Stimulated activated CD4-positive, alpha-beta T cell treated with anti-CD3 and anti-CD28 coated beads, Interleukin-12 subunit alpha, Interleukin-12 subunit beta, amount 100 ng/mL, for 4 hours (primary cell): ENCODE measurements at regions not wholly inside any gene's neighbourhood (a gene's known extent, or its start where the extent isn't known, plus 50 kb on each side); places are given as distances from the start of the nearest gene placed in this dataset.

Experiments used
- DNase-seq: peaks from one replicate; pipeline ENCODE4 v3.0.0-alpha.2; 2020

DNA sequence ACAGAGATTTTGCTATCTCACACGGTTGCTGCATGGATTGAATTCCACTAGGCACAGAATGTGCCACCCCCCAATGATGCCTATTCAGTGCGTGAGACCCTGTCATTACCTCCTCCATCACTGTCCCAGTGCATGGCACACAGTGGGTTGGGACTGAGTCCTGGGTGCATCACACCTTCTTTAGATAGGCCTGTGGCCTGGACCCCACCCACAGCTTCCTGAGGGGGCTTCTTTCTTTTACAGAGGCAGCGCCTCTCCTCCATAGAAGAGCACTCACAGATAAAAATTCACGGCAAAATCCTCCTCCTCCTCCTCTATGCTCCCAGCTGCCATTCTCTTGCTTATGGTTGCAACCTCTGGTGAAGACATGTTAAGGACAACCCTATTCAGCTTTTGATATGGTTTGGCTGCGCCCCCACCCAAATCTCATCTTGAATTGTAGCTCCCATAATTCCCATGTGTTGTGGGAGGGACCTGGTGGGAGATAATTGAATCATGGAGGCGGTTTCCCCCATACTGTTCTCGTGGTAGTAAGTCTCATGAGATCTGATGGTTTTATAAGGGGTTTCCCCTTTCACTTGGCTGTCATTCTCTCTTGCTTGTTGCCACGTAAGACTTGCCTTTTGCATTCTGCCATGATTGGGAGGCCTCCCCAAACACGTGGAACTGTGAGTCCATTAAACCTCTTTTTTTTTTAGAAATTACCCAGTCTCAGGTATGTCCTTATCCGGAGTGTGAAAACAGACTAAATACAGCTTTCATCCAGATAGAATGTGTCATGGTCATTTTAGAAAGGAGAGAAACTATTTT, 147.6 kb downstream of the KLF13 start:
- DNase-seq = no peak

DNA sequence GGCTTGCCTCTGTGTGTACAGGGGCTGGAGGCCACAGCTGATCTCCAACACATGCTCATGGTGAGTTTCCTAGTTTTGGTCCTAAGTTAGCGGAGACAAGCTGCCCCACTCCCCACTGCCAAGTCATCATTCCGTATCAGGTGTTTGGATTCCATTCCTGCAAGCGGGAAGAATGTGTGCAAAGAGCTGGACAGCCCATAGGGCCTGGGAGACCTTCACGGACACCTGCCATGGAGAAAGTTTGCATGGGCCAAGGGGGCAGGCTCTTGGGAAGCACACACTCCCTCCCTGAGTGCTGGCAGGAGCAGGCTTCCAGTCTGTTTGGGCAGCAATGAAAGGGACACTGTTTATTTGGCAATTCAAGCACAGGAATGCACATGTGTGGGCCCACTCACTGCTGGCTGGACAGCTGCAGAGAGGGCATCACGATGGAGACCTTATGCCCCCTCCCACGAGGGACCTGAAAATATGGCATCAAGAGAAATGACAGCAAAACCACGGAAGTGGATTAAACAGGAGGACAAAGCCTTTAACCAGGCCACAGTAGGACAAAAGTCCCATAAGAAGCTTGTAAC, 149.7 kb downstream of the KLF13 start:
- DNase-seq = no peak

DNA sequence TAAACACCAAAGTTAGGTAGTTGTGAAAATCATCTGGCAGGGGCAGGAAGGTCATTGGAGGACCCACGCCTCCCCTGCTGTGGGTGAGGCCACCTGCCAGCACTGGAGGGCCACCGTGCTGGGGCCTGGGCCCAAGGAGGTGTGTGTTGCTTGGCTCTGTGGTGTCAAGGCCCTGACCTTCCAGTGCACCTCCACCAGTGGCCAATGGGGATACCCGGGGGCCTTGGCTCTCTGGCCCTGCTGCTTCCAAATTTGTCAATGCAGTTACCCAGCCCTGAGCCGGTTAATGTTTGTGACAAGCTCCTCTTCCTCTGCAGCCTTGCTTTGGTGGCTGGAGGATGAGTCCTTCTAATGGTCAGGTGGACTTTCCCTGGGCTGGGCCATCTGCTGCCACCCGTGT, 150.2 kb downstream of the KLF13 start:
- no peak for DNase-seq

DNA sequence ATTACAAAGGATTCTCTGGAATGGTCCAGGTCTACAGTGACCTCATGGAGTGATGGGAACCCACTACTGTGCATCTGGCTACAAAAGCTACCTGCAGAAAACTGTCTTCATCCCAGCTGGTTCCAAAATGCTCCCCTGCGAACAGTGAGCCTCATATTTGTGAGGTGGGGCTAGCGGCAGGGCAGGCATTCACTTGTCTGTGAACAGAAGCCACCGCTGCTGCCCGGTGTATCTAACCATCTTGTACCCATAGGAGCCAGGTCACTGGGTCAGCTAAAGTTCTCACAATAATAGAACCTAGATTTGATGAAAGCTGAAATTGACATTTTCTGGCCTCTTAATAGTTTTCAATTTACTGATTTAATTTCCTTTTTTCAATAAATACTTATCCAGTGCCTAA, 150.7 kb downstream of the KLF13 start:
- no peak for DNase-seq

DNA sequence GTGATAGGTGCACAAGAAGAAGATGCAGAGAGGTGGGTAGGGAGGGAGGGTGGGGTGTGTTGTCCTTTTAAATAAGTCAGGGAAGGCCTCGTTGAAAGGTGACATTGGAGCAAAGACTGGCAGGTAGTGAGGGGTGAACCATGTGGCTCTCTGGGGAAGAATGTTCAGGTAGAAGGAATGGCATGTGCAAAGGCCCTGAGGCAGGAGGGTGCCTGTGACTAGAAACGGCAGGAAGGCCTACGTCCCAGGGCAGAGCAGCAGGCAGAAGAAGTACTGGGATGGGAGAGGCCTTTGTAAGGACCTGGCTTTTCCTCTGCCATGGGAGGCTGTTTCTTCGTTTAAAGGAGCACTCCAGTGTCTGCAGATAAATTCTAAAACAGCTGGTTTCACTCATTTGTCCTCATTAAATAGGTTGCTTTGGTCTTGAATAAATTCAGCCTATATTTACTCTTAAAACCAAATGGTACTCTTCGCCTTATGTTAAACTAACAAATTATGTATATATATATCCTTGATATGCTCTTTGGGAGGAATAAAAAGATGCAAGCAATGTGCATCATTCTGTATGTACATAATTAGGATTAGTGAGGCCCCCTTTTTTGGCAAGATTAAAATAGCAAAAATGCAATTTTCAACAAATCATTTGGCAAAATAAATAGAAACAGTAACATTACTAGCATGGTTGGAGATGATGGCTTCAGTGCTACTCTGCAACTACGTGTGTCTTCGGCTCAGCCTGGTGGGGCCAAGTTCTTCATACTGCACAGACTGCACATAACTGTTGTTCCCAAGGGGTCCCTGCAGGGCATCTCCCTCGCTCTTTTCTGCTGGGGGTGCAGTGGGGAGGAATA, 151.4 kb downstream of the KLF13 start:
- no peak for DNase-seq

DNA sequence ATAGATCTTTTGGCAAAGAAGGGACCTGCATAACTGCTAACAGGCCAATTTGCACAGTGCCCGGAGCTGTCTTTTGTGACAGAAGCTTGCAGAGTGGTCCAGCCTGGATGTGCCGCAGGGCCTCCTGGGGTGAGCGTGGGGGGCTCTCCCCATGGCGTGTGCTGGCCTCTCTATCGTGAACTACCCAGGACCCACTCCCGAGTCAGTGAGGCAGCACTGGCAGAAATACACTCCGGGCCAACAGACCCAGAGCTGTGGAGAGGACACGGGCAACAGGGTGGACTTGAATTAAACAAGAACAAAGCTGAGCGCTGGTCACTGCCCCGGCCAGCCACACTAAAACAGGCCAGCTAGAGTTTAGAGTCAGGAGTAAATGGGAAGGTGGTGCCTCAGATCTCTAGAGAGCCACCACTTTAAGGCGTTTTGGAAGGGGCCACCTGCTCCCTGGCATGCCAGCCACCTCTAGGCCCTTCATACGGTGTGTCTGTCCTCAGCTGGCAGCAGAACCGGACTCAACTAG, 152.1 kb downstream of the KLF13 start:
- no peak for DNase-seq

DNA sequence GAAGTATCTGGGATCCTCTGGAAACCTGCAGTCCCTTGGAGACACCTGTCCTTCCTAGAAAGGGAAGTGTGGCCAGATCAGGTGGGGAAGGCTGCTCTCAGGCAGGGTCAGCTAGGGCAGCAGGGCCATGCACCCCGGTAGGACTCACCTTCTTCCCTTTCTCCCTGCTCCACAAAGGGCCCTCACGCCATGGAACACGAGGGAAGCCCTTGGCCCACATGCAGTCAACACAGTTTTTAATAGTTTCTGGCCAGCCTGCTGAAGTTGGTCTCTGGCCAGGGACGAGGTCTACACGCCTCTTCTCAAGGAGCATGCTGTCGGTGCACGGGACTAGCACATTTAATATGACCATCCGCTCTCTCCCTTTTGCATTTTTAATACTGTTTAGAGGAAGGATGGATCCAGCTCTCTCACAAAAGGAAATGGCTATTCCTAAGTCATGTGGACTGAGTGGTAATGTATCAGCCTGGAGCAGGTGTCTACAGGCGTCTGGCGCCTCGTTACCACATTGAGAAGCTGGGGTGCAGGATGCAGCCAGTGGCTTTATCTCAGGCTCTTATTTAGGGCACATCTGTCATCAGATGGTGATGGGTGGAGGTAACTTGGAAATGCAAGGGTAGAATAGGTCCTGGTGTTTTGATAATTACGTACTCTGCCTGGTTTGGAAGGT, 153.9 kb downstream of the KLF13 start:
- no peak for DNase-seq

DNA sequence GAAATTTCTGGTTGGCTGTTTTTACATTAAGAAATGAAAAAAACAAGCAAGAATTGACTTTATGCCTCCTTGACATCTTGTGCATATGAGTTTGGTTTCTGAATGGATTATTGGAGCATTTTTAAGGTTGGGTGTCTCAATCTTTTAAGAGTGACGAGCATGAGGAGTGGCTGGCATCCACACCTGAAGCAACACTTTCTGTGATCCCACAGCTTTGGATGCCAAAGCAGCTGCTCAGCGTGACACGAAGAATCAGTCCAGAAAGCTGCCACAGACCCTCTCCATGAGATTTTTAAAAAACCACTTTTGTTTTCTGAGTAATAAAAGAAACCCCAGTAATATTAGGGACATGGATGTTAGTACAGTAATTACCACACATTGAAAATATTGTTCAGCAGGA, 154.5 kb downstream of the KLF13 start:
- DNase-seq = no peak

DNA sequence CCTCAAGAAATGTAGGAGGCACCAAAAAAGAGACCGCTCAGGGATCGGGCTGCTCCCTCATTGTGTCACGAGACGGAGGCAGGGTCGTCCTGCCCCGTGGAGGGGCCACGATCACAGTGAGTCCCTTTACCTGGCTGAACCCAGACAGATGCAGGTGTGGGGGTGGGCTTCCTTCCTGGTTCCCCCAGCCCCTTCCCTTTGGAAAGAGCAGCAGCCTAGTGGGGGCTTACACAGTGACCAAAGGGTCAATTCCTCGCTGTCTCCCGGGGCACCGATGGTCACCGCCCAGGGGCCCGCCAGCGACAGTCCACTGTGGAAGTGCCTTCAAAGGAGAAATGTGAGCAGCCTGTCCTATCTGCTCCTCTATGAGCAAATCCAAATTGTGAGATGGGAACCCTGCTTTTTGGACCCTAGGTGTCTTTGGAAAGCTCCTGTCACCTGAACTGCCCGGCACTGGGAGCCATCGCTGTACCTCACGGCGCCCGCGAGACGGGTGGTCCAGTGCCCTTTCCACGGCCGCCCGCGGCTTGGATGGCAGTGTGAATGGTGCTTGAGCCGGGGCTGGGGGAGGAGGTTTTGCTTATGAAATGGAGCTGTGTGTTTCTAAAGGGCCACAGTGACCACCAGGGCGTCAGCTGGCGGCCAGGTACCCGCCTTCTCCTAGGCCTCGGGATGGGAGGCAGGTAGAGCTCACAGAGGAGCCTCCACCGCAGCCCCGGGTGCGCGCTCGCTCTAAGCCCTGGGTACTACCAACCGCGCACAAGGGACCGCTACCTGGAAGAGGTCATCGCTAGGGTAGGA, 155.7 kb downstream of the KLF13 start:
- no peak for DNase-seq

DNA sequence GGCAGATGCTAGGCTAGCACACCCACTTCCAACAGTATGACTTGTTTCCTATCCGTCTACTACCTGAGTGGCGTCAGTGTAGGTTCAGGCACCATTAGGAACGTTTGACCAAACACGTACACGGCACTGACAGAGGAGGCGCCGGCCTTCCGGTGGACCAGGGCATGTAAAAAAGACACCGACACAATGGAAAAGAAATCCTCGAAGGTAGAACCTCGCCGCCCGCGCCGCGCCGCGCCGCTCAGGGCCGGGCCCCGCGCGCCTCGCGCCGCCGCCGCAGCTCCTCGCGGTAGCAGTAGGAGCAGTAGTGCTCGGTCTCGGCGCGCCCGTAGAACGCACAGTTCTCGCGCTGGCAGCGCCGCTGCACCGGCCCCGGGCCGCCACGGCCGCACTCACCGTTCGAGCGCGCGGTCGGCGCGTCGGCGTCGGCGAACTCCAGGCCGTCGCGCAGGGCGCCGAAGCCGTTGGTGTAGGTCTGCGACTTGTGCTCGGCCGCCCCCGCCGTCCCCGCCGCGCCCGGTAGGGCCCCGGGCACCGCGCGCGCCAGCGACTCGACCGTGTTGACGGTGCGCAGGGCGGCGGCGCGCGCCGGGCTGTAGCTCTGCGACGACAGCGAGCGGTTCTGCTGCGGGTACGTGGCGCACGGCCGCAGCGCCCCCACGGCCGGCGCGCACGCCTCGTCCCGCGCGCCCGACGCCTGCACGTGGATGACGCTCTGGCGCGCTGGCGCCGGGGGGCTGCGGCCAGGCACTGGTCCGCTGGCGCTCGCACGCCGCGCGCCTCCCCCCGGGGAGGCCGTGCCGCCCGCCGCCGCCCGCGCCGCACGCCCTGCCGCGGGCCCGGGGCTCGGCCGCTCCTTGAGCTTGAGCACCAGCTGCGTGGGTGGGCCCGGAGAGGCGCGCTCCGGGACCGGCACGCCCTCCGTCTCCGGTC, 156.7 kb downstream of the KLF13 start:
- peak; percentile 46 for DNase-seq

DNA sequence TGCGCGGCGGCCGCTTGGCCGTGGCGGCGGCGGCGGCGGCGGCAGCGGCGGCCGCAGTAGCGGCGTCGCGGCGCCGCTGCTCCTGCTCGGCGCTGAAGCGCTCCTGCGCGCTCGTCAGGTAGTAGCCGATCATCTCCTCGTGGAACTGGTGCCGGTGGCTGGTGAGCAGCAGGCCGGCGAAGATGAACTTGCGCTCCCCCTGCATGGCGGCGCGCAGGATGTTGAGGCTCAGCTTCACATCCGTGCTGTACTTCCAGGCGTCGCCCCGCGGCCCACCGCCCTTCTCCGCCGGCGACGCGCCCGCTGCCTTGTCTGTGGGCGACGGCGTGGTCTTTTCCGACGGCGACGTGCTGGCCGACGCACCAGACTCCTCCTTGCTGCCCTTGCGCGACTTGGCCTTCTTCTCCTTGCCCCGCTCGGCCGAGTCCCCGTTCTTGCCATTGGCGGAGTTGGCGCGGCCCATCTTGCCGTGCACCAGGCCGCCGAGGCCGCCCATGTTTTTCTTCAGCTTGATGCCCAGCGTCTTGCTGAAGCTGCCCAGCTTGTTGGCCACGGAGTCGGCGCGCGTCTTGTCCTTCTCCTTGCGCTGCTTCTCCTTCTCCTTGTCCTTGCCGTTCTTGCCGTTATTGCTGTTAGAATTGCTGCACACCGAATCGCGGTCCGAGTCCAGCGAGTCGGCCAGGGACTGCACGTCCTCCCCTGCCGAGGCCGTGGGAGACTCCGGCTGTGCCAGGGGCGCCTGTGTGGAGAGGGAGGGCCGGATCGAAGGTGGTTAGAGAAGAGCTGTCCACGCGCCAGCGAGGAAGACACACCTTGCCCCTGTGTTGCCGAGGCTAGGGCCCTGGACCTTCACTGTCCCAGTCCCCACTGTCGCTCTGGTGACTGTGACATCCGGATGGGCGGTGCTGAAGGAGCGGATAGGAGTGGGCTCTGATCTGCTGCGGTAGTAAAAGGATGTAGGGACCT, 157.6 kb downstream of the KLF13 start:
- DNase-seq = peak; percentile 22

DNA sequence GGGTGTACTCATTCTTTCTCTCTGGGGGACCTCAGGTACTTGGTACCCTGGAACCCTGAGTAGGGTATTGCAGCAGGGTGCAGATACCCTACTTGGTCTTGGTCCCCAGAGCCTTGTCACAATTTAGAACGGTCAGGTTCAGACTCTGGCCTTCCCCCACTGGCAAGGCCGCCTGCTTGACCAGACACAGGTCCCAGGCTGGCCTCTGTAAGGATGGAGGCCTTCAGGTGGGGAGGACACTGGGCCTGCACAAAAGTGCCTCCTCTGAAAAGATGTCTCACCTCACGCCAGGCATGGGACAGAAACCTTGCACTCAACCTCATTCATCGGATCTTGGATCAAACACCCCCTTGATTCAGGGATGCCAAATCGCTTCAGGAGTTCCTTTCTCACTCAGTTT, 158.4 kb downstream of the KLF13 start:
- DNase-seq = no peak

DNA sequence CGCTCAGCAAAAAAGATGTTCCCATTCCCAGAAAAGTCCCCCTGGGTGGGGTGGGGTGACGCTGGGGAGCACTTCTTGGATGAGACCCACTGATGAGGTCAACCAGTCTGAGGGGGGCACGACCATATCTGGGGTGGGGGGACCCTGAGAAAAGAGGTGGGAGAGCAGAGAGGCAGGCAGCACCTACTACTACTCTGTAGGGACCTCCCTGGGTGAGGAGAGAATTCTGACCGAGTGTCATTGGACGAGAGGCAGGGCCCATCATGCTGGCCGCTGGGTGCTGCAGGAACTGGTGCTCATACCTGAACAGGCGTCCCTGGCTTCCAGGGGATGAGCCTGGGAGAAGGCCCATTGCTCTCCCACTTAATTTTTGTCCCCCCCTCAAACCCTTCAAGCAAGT, 158.8 kb downstream of the KLF13 start:
- DNase-seq = no peak

DNA sequence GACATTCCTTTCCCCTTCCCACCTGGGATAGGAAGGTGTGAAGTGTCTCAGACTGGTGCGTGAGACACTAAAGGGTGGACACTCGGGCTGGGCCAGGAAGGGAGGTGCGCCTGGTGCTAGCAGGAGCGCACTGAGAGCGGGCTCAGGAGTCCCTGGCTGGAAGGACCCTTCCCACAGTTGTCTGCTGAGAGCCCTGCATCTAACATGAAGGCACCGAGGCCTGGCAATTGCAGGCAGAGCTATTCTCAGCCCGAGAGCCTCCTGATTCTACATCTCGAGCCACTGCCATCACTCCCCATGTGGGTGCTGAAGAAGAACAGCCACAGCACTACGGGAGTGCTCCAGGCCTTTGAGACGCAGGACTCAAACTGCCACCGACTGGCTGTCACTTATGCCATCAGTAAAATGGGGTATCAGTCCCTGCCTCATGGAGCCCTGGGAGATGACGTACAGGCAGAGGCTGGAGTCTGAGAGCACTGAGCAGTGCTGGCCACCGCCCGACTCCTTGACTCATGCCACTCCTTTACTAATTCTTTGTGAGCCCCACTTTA, 159.4 kb downstream of the KLF13 start:
- no peak for DNase-seq

DNA sequence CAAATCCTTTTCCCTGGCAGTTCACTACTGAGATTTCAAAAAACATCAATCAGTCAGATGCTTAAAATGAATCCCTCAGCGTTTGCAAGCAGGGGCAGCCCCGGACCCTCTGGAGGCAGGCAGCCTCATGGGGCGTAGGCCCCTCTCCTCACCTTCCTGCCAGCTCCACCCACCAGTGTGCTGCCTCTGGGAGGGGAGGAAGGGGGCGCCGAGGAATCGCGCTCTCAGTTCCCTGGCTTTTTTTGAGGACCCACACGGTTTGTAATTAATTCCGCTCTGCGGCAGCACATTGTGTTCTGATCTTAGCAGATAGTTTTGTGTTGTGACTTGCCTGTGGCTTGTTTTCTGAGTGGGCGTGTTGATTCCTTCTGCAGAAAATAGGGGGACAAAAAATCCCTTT, 159.9 kb downstream of the KLF13 start:
- no peak for DNase-seq

DNA sequence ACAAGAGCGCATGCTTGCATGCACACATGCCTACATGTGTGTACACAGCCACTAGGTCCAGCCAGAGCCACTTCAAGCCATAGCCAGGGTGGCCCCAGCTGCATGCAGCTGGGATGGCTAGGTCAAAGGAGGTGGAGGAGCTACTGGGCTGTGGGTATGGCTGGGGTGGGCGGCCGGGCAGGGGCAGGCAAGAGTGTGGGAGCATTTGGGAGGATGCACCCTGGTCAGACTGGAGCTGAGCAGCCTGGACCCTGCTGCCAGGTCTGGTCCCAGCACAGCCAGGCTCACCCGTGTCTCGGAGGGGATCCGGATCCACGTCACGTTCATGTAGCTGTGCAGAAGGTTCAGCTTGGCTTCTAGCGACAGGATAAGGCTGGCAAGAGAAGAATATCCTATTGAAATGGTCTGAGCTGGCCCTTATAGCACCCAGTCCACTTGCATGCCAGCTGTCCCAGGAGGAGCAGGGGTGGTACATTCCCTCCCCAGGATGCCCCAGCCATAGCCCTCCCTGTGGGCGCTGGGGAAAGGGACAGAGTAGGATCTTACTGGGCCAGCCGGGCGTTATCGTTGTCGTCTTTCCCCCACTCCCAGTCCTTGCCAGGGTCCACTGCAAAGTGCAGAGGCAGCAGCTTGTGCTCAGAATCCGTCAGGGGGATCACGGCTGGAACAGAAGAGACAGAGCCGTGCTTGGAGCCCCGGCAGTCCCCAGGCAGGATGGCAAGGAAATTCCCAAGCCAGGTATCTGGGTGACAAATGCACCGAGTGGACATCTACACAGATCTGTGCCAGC, 160.5 kb downstream of the KLF13 start:
- DNase-seq = no peak

DNA sequence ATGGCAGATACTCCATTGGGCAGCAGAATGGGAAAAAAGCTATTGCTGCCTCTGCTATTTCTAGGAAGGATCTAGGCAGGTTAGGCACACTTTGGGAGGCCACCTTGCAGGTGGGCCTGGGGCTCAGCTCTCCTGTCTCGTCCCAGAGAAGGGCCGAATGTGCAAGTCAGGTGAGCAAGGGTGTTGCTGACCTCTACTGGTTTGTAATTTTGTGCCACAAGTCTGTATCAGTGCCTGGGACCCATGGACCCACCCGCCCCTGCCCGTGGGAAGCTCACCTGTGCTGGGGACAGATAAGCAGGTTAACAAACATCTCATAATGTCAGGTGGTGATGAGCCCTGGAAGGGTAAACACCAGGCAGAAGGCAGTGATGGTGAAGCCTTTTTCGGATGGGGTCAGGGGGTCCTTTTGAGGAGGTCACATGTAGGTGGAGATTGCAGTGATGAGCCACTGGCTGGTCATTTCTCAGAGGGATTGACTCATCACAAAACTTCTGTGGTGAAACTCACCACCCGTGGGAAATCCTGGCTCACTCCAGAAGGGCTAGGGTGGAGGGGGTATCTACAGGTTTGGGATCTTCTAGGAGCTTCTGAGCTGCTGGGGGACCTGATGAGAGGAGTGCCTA, 161.3 kb downstream of the KLF13 start:
- DNase-seq = no peak
